ENCODE measurements at regions not wholly inside any gene's neighbourhood (a gene's known extent, or its start where the extent isn't known, plus 50 kb on each side); places are given as distances from the start of the nearest gene placed in this dataset.
A peak's percentile ranks its signal among the peaks of the same experiment; 100 is the strongest.
"Not testable (repeated sequence)": the region's sequence is repeated elsewhere in the genome, so short reads cannot be mapped to it uniquely, and the experiment has no call there.

GRCh38 chr18:28459587-28459986 lies 282.7 kb upstream of the CDH2 start:
- no peak overlapping the region for H3K4me2 ChIP-seq
- H3K9ac ChIP-seq, result no peak overlapping the region
- no peaks in the 10 kb centered on the region for H3K9me3 ChIP-seq (replicated peaks in 1 of 11)
- no peaks in the 10 kb centered on the region for H3K36me3 ChIP-seq
- H3K4me3 ChIP-seq, result no peak overlapping the region
- no peaks in the 10 kb centered on the region for H3K4me1 ChIP-seq
- peak in 1 of 11 experiments; percentile 39; a peak in 1 of 22 replicates for TF ChIP-seq Cebpa-rat (IDR thresholded peaks at IDR 0.05)
- no peaks in the 10 kb centered on the region for H4K20me1 ChIP-seq
- H3K27ac ChIP-seq, result no peak overlapping the region
- no peaks in the 10 kb centered on the region for H3K27me3 ChIP-seq

GRCh38 chr18:28458751-28459150 lies 281.8 kb upstream of the CDH2 start:
- TF ChIP-seq Cebpa-rat (IDR thresholded peaks at IDR 0.05), result no peak
- Histone ChIP-seq H3K36me3 (no peaks in the 10 kb centered on the region), H3K27me3 (no peaks in the 10 kb centered on the region), H3K4me3 (no peak overlapping the region), H4K20me1 (no peaks in the 10 kb centered on the region), H3K4me1 (no peaks in the 10 kb centered on the region), H3K27ac (no peak overlapping the region), H3K9me3 (replicated peaks in 1 of 11) (no peaks in the 10 kb centered on the region), H3K9ac (no peak overlapping the region), H3K4me2 (no peak overlapping the region)

- Histone ChIP-seq H3K9ac (no peak overlapping the region), H3K27ac (no peak overlapping the region), H3K4me2 (no peak overlapping the region), H3K36me3 (no peaks in the 10 kb centered on the region), H3K4me3 (no peak overlapping the region), H3K27me3 (no peaks in the 10 kb centered on the region), H3K4me1 (no peaks in the 10 kb centered on the region), H4K20me1 (no peaks in the 10 kb centered on the region), H3K9me3 (replicated peaks in 1 of 11) (no peaks in the 10 kb centered on the region)
- TF ChIP-seq Cebpa-rat (IDR thresholded peaks at IDR 0.05), result no peak
These were observed 280.9 kb upstream of the CDH2 start for GRCh38 chr18:28457784-28458183.

GRCh38 chr18:28455971-28456370 lies 279.0 kb upstream of the CDH2 start:
- Histone ChIP-seq H3K27me3 (no peaks in the 10 kb centered on the region), H3K4me3 (no peak overlapping the region), H4K20me1 (no peaks in the 10 kb centered on the region), H3K9me3 (replicated peaks in 1 of 11) (no peaks in the 10 kb centered on the region), H3K36me3 (no peaks in the 10 kb centered on the region), H3K4me1 (no peaks in the 10 kb centered on the region), H3K27ac (no peak overlapping the region), H3K4me2 (no peak overlapping the region), H3K9ac (no peak overlapping the region)
- no peak for TF ChIP-seq Cebpa-rat (IDR thresholded peaks at IDR 0.05)

GRCh38 chr18:28439870-28440269 lies 262.9 kb upstream of the CDH2 start:
- H3K9ac ChIP-seq, result no peak overlapping the region
- no peaks in the 10 kb centered on the region for H3K27me3 ChIP-seq
- no peak overlapping the region for H3K4me3 ChIP-seq
- H3K27ac ChIP-seq, result no peak overlapping the region
- H4K20me1 ChIP-seq, result no peaks in the 10 kb centered on the region
- no peak for TF ChIP-seq Cebpa-rat (IDR thresholded peaks at IDR 0.05)
- H3K4me1 ChIP-seq, result no peaks in the 10 kb centered on the region
- no peaks in the 10 kb centered on the region for H3K9me3 ChIP-seq (replicated peaks in 1 of 11)
- H3K36me3 ChIP-seq, result no peaks in the 10 kb centered on the region
- H3K4me2 ChIP-seq, result no peak overlapping the region

- Histone ChIP-seq H3K27me3 (no peaks in the 10 kb centered on the region), H3K4me2 (no peak overlapping the region), H3K27ac (no peak overlapping the region), H3K36me3 (no peaks in the 10 kb centered on the region), H3K4me1 (no peaks in the 10 kb centered on the region), H3K9ac (no peak overlapping the region), H3K9me3 (replicated peaks in 1 of 11) (no peaks in the 10 kb centered on the region), H3K4me3 (no peak overlapping the region), H4K20me1 (no peaks in the 10 kb centered on the region)
- TF ChIP-seq Cebpa-rat (IDR thresholded peaks at IDR 0.05), result 0 out of 22 replicates have a peak, but pooled peaks of 1 of the 11 experiments have one; percentile 10
These were observed 261.5 kb upstream of the CDH2 start for GRCh38 chr18:28438381-28438780.

- H3K36me3 ChIP-seq, result no peaks in the 10 kb centered on the region
- no peak overlapping the region for H3K27ac ChIP-seq
- no peaks in the 10 kb centered on the region for H4K20me1 ChIP-seq
- H3K4me2 ChIP-seq, result no peak overlapping the region
- H3K27me3 ChIP-seq, result no peaks in the 10 kb centered on the region
- H3K4me3 ChIP-seq, result no peak overlapping the region
- H3K4me1 ChIP-seq, result no peaks in the 10 kb centered on the region
- H3K9ac ChIP-seq, result no peak overlapping the region
- H3K9me3 ChIP-seq (replicated peaks in 1 of 11), result peaks cover 0 to 4% (median 0%) of the 10 kb centered on the region in 11 experiments; a peak in 1 of 22 replicates
- no peak for TF ChIP-seq Cebpa-rat (IDR thresholded peaks at IDR 0.05)
These were observed 255.4 kb upstream of the CDH2 start for GRCh38 chr18:28432339-28432738.

DNA sequence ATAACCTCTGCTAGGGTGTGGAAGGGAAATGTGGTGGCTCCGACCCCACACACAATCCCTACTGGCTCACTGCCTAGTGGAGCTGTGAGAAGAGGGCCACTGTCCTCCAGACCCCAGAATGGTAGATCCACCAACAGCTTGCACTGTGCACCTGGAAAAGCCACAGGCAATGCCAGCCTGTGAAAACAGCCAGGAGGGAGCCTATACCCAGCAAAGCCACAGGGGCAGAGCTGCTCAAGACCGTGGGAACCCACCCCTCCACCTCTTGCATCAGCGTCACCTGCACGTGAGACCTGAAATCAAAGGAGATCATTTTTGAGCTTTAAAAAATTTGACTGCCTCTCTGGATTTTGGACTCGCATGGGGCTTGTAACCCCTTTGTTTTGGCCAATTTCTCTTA lies 249.0 kb upstream of the CDH2 start:
- no peak overlapping the region for H3K9ac ChIP-seq
- H3K27ac ChIP-seq, result no peak overlapping the region
- H3K4me2 ChIP-seq, result no peak overlapping the region
- no peak overlapping the region for H3K4me3 ChIP-seq
- peaks cover 16 to 30% (median 24%) of the 10 kb centered on the region in 11 experiments for H3K9me3 ChIP-seq (replicated peaks in 1 of 11)
- no peak for TF ChIP-seq Cebpa-rat (IDR thresholded peaks at IDR 0.05)
- H3K36me3 ChIP-seq, result no peaks in the 10 kb centered on the region
- no peaks in the 10 kb centered on the region for H3K27me3 ChIP-seq
- H4K20me1 ChIP-seq, result no peaks in the 10 kb centered on the region
- H3K4me1 ChIP-seq, result no peaks in the 10 kb centered on the region

DNA sequence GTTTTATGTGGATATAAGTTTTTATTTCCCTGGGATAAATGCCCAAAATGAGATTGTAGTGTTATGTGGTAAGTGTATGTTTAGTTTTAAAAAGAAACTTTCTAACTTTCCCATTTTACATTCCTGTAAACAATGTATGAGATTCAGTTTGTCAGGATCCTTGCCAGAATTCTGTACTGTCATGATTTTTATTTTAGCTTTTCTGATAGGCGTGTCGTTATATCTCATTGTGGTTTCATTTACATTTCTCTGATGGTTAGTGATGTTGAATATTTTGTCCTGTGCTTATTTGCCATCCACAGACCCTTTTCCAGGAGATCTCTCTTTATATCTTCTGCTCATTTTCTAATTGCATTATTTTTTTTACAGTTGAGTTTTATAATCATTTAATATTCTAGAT lies 245.6 kb upstream of the CDH2 start:
- Histone ChIP-seq H3K4me3 (no peak overlapping the region), H3K27me3 (no peaks in the 10 kb centered on the region), H3K9ac (no peak overlapping the region), H3K9me3 (replicated peaks in 1 of 11) (peaks cover 16 to 29% (median 24%) of the 10 kb centered on the region in 11 experiments), H3K4me1 (no peaks in the 10 kb centered on the region), H4K20me1 (no peaks in the 10 kb centered on the region), H3K4me2 (no peak overlapping the region), H3K36me3 (no peaks in the 10 kb centered on the region), H3K27ac (no peak overlapping the region)
- no peak for TF ChIP-seq Cebpa-rat (IDR thresholded peaks at IDR 0.05)

- not testable (repeated sequence) for H3K4me2 ChIP-seq, H3K4me1 ChIP-seq, H3K9ac ChIP-seq, H3K36me3 ChIP-seq, H4K20me1 ChIP-seq, H3K27me3 ChIP-seq, H3K27ac ChIP-seq, H3K4me3 ChIP-seq
- peaks cover 16 to 29% (median 24%) of the 10 kb centered on the region in 11 experiments for H3K9me3 ChIP-seq (replicated peaks in 1 of 11)
These were observed 245.0 kb upstream of the CDH2 start for GRCh38 chr18:28421950-28422349.

DNA sequence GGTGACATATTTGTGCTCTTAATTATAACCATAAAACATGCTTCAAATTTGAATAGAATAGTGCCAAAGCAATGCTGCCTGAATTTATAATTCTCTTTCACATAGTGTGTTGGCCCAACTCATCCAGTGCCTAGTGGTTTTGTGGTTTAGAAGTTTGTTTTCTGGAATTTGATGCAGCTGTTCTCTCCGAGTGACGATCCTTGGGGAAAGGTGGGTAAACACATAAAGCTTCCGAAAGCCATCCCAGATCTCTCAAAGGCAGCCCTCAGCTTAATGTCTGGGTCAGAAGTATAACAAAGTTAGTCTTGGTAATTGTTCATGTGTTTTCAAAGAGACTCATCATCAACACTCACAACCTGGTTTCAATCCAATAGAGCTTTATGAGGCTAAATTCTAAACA lies 235.6 kb upstream of the CDH2 start:
- H3K4me3 ChIP-seq, result no peak overlapping the region
- no peaks in the 10 kb centered on the region for H4K20me1 ChIP-seq
- no peak overlapping the region for H3K27ac ChIP-seq
- no peaks in the 10 kb centered on the region for H3K27me3 ChIP-seq
- no peak overlapping the region for H3K9ac ChIP-seq
- H3K4me2 ChIP-seq, result no peak overlapping the region
- TF ChIP-seq Cebpa-rat (IDR thresholded peaks at IDR 0.05), result no peak
- H3K36me3 ChIP-seq, result no peaks in the 10 kb centered on the region
- no peaks in the 10 kb centered on the region for H3K4me1 ChIP-seq
- no peaks in the 10 kb centered on the region for H3K9me3 ChIP-seq (replicated peaks in 1 of 11)

Data from BLaER1 treated with 17β-estradiol and CSF1 and Interleukin-3, amounts not matched to agents 10 nM and 100 nM (cell line).